Karpas-422 (cell line): ENCODE measurements at regions not wholly inside any gene's neighbourhood (a gene's known extent, or its start where the extent isn't known, plus 50 kb on each side); places are given as distances from the start of the nearest gene placed in this dataset.

Source experiments
- DNase-seq: peaks from one replicate; pipeline ENCODE4 v3.0.0-alpha.2; 2015
- H2AFZ ChIP-seq: fragments of 200-600 bp; sonication (generic); 2 replicates; pipeline ENCODE4 v1.6.1; 2014; ENCODE audit warnings: antibody characterized with exemption, low read length, mixed read lengths
- H3K27ac ChIP-seq: fragments of 200-600 bp; sonication (generic); 2 replicates; pipeline ENCODE4 v1.5.1; 2014; ENCODE audit warnings: mild to moderate bottlenecking, low read length, moderate library complexity
- H3K27me3 ChIP-seq: fragments of 200-600 bp; sonication (generic); 2 replicates; pipeline ENCODE4 v1.6.1; 2014; ENCODE audit warnings: low read length, mixed read lengths
- H3K36me3 ChIP-seq: fragments of 200-600 bp; sonication (generic); 2 replicates; pipeline ENCODE4 v1.6.1; 2014; ENCODE audit warnings: low read length, mixed read lengths; ENCODE audit not compliant: insufficient read depth
- H3K4me1 ChIP-seq: fragments of 200-600 bp; sonication (generic); 2 replicates; pipeline ENCODE4 v1.6.1; 2014; ENCODE audit warnings: mild to moderate bottlenecking, low read length, mixed read lengths
- H3K4me2 ChIP-seq: fragments of 200-600 bp; sonication (generic); 2 replicates; pipeline ENCODE4 v1.6.1; 2014; ENCODE audit warnings: low read length, low read depth, mild to moderate bottlenecking; ENCODE audit not compliant: poor library complexity, severe bottlenecking
- H3K4me3 ChIP-seq: fragments of 200-600 bp; sonication (generic); 2 replicates; pipeline ENCODE4 v1.5.1; 2014; ENCODE audit warnings: mild to moderate bottlenecking, antibody characterized with exemption, low read length, mixed read lengths
- H3K79me2 ChIP-seq: fragments of 200-600 bp; sonication (generic); 2 replicates; pipeline ENCODE4 v1.6.1; 2014; ENCODE audit warnings: mild to moderate bottlenecking, low read length, mixed read lengths
- H3K9ac ChIP-seq: fragments of 200-600 bp; sonication (generic); 2 replicates; pipeline ENCODE4 v1.6.0; 2014; ENCODE audit warnings: low read length
- H3K9me2 ChIP-seq: fragments of 200-600 bp; sonication (generic), shearing (Covaris generic); replicated peaks from 2 replicates; pipeline ENCODE4 v1.6.0; 2014; ENCODE audit warnings: mild to moderate bottlenecking, low read length, moderate library complexity; ENCODE audit not compliant: insufficient read depth
- H3K9me3 ChIP-seq: fragments of 300-700, 200-600 bp; sonication (generic); 2 replicates; pipeline ENCODE4 v1.6.1; 2014; ENCODE audit warnings: low read length, mixed read lengths
- H4K20me1 ChIP-seq: fragments of 200-600 bp; sonication (generic); 2 replicates; pipeline ENCODE4 v1.6.1; 2014; ENCODE audit warnings: mild to moderate bottlenecking, antibody characterized with exemption, low read length, low read depth; ENCODE audit not compliant: insufficient read depth

DNA sequence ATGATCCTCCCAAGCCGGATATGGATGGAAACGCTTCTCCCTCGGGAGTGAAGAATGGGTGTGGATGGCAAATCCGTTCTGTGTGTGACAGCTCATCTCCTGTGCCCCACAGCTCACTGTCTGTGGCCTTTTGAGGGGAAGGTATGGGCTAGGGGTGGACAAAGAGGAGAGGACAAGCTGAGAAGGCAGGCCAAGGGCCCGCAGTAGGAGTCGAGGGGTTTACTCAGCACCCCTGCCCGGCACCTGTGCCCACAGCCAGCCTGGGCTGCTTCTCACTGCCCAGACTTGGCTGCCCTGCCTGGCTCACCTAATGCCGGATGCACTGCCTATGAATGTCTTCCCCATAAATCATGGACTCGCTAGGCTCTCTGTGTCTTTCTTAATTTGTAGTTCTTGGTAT, 503.8 kb downstream of the TCERG1L start:
- H3K9ac ChIP-seq = no peak overlapping the region
- DNase-seq = no peak
- no peaks in the 10 kb centered on the region for H3K36me3 ChIP-seq
- H2AFZ ChIP-seq = no peak overlapping the region
- H3K79me2 ChIP-seq = no peaks in the 10 kb centered on the region
- H3K9me3 ChIP-seq = no peaks in the 10 kb centered on the region
- H3K27me3 ChIP-seq = no peaks in the 10 kb centered on the region
- H3K4me2 ChIP-seq = no peak overlapping the region
- H4K20me1 ChIP-seq = no peaks in the 10 kb centered on the region
- H3K4me1 ChIP-seq = no peaks in the 10 kb centered on the region
- H3K4me3 ChIP-seq = no peak overlapping the region
- no peaks in the 10 kb centered on the region for H3K9me2 ChIP-seq
- no peak overlapping the region for H3K27ac ChIP-seq

- Histone ChIP-seq H3K4me2 (no peak overlapping the region), H3K9me2 (no peaks in the 10 kb centered on the region), H3K9me3 (no peaks in the 10 kb centered on the region), H2AFZ (no peak overlapping the region), H3K36me3 (no peaks in the 10 kb centered on the region), H3K4me3 (no peak overlapping the region), H4K20me1 (no peaks in the 10 kb centered on the region), H3K4me1 (no peaks in the 10 kb centered on the region), H3K27ac (no peak overlapping the region), H3K27me3 (no peaks in the 10 kb centered on the region), H3K9ac (no peak overlapping the region), H3K79me2 (no peaks in the 10 kb centered on the region)
- DNase-seq = no peak
Observed at GRCh38 chr10:130808243-130808642, 503.3 kb downstream of the TCERG1L start.

GRCh38 chr10:130808686-130809085, 502.8 kb downstream of the TCERG1L start:
- Histone ChIP-seq H3K9ac (no peak overlapping the region), H3K4me1 (no peaks in the 10 kb centered on the region), H3K36me3 (no peaks in the 10 kb centered on the region), H3K27me3 (no peaks in the 10 kb centered on the region), H3K4me3 (no peak overlapping the region), H3K27ac (no peak overlapping the region), H3K9me2 (no peaks in the 10 kb centered on the region), H3K9me3 (no peaks in the 10 kb centered on the region), H2AFZ (no peak overlapping the region), H3K79me2 (no peaks in the 10 kb centered on the region), H4K20me1 (no peaks in the 10 kb centered on the region), H3K4me2 (no peak overlapping the region)
- no peak for DNase-seq

DNA sequence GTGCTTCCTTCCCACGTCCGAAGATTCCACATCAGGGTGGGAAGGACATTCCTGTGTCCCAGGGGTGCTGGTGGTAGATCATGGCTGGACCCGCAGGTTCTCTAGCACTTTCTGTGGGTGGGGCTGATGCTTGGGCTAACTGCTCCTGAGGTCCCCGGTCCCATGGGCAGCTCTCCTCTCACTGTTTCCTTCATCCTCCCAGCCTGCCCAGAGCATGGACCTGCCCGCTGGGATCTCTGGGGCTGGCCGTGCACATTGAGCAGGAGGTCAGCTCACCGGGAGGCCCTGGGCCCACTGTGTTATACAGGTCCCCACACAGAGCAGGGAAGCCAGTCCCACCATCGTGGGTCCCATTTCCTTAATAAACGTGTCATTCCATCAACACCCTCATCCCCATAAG, 502.3 kb downstream of the TCERG1L start:
- Histone ChIP-seq H3K4me1 (no peaks in the 10 kb centered on the region), H3K4me2 (no peak overlapping the region), H3K36me3 (no peaks in the 10 kb centered on the region), H3K4me3 (no peak overlapping the region), H3K27me3 (no peaks in the 10 kb centered on the region), H3K9ac (no peak overlapping the region), H4K20me1 (no peaks in the 10 kb centered on the region), H2AFZ (no peak overlapping the region), H3K27ac (no peak overlapping the region), H3K9me3 (no peaks in the 10 kb centered on the region), H3K79me2 (no peaks in the 10 kb centered on the region), H3K9me2 (no peaks in the 10 kb centered on the region)
- no peak for DNase-seq

GRCh38 chr10:130809761-130810515, 501.6 kb downstream of the TCERG1L start:
- no peak overlapping the region for H2AFZ ChIP-seq
- no peak overlapping the region for H3K4me2 ChIP-seq
- H3K4me1 ChIP-seq = no peaks in the 10 kb centered on the region
- no peak overlapping the region for H3K9ac ChIP-seq
- no peak overlapping the region for H3K27ac ChIP-seq
- H3K36me3 ChIP-seq = no peaks in the 10 kb centered on the region
- H4K20me1 ChIP-seq = no peaks in the 10 kb centered on the region
- H3K9me3 ChIP-seq = no peaks in the 10 kb centered on the region
- H3K27me3 ChIP-seq = no peaks in the 10 kb centered on the region
- no peak for DNase-seq
- H3K79me2 ChIP-seq = no peaks in the 10 kb centered on the region
- H3K9me2 ChIP-seq = no peaks in the 10 kb centered on the region
- no peak overlapping the region for H3K4me3 ChIP-seq

GRCh38 chr10:130810856-130811255, 500.7 kb downstream of the TCERG1L start:
- no peaks in the 10 kb centered on the region for H3K27me3 ChIP-seq
- no peaks in the 10 kb centered on the region for H3K4me1 ChIP-seq
- no peak for DNase-seq
- no peaks in the 10 kb centered on the region for H3K9me3 ChIP-seq
- H4K20me1 ChIP-seq = no peaks in the 10 kb centered on the region
- H3K27ac ChIP-seq = no peak overlapping the region
- no peak overlapping the region for H2AFZ ChIP-seq
- H3K79me2 ChIP-seq = no peaks in the 10 kb centered on the region
- H3K4me3 ChIP-seq = no peak overlapping the region
- H3K9me2 ChIP-seq = no peaks in the 10 kb centered on the region
- H3K36me3 ChIP-seq = no peaks in the 10 kb centered on the region
- no peak overlapping the region for H3K9ac ChIP-seq
- no peak overlapping the region for H3K4me2 ChIP-seq

DNA sequence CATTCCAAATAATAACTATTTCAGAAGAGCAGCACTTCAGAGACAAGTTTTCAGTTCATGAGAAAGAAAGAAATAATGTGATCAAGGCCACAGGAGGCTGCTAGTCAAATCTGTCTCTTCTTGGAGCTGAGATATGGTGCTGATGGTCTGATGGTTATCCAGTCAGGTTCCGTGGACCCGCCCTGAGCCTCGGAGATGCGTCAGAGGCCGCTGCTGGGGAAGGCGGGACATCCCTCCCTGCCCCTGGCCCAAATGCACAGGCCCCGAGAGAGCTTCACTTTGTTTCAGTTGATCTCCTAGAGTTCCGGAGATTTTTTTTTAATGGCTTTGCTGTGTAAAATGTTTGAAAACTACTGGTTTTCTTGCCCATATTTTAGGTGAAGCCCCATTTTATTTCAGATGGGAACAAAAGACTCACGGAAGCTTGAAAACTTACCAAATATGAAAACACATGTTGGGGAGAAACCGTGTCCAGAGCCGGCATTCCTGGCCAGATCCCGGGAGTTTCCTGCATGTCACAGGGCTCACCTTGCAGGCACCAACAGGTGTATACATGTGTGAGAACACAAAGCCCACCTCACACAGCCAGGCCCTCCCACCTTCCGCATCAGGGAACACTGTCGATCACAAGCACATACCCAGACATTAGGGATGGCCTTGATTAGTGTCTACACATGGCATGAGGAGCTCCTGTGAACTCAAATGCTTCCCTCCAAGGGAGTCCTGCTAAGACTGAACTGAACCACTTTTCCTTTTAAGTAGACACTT, 499.0 kb downstream of the TCERG1L start:
- H3K36me3 ChIP-seq = no peaks in the 10 kb centered on the region
- no peaks in the 10 kb centered on the region for H3K4me1 ChIP-seq
- no peaks in the 10 kb centered on the region for H3K79me2 ChIP-seq
- no peaks in the 10 kb centered on the region for H4K20me1 ChIP-seq
- no peaks in the 10 kb centered on the region for H3K9me2 ChIP-seq
- no peak overlapping the region for H3K9ac ChIP-seq
- no peak overlapping the region for H2AFZ ChIP-seq
- DNase-seq = no peak
- H3K27me3 ChIP-seq = no peaks in the 10 kb centered on the region
- no peak overlapping the region for H3K27ac ChIP-seq
- no peak overlapping the region for H3K4me3 ChIP-seq
- H3K9me3 ChIP-seq = no peaks in the 10 kb centered on the region
- H3K4me2 ChIP-seq = no peak overlapping the region

GRCh38 chr10:130814610-130815009, 496.9 kb downstream of the TCERG1L start:
- DNase-seq = no peak

More at GRCh38 chr10:130814610-130815009, 496.9 kb downstream of the TCERG1L start:
- H3K36me3 ChIP-seq = no peaks in the 10 kb centered on the region
- H3K9me3 ChIP-seq = no peaks in the 10 kb centered on the region
- no peak overlapping the region for H3K27ac ChIP-seq
- no peak overlapping the region for H3K4me2 ChIP-seq
- no peak overlapping the region for H2AFZ ChIP-seq
- H3K4me1 ChIP-seq = no peaks in the 10 kb centered on the region
- no peak overlapping the region for H3K4me3 ChIP-seq
- H3K79me2 ChIP-seq = no peaks in the 10 kb centered on the region
- H4K20me1 ChIP-seq = no peaks in the 10 kb centered on the region
- no peaks in the 10 kb centered on the region for H3K27me3 ChIP-seq
- no peaks in the 10 kb centered on the region for H3K9me2 ChIP-seq
- H3K9ac ChIP-seq = no peak overlapping the region
